Kidney (tissue), 13 donors: ENCODE measurements at regions not wholly inside any gene's neighbourhood (a gene's known extent, or its start where the extent isn't known, plus 50 kb on each side); places are given as distances from the start of the nearest gene placed in this dataset.

Experiments
- DNase-seq, 5 donors: peaks; one replicate each; pipeline ENCODE4 v3.0.0-alpha.2; 2013 to 2020
- FAIRE-seq: peaks from 2 replicates; lab custom pipeline; 2012; peaks lifted over from hg19 to GRCh38; lab: Jason Lieb, UNC
- H3K27ac ChIP-seq, 2 donors: one replicate each; pipeline ENCODE4 v1.7.0; 2013; ENCODE audit warnings: low read depth in 2 of 2, low read length in 2 of 2, inconsistent platforms in 1 of 2
- H3K27me3 ChIP-seq: one replicate; pipeline ENCODE4 v1.7.1; 2013; ENCODE audit warnings: low read length, inconsistent platforms; ENCODE audit not compliant: control insufficient read depth, insufficient read depth
- H3K36me3 ChIP-seq, 3 donors: one replicate each; pipeline versions ENCODE4 v1.7.0 to v1.7.1; 2013; ENCODE audit warnings: low read length in 3 of 3, control low read depth in 1 of 3, inconsistent platforms in 1 of 3; ENCODE audit not compliant: insufficient read depth in 3 of 3, control insufficient read depth in 2 of 3
- H3K4me1 ChIP-seq, 3 donors: one replicate each; pipeline versions ENCODE4 v1.7.0 to v1.7.1; 2013; ENCODE audit warnings: low read length in 3 of 3, inconsistent platforms in 1 of 3, low read depth in 1 of 3; ENCODE audit not compliant: control insufficient read depth in 2 of 3, insufficient read depth in 2 of 3
- H3K4me3 ChIP-seq, 3 donors: one replicate each; pipeline versions ENCODE4 v1.7.0 to v1.8.1; 2013; ENCODE audit warnings: low read length in 3 of 3, control low read depth in 1 of 3, inconsistent platforms in 1 of 3
- H3K9ac ChIP-seq, 3 donors: one replicate each; pipeline versions ENCODE4 v1.7.0 to v1.7.1; 2013; ENCODE audit warnings: low read length in 3 of 3, control low read depth in 1 of 3, inconsistent platforms in 1 of 3
- H3K9me3 ChIP-seq, 3 donors: one replicate each; pipeline versions ENCODE4 v1.7.0 to v1.7.1; 2013; ENCODE audit warnings: low read length in 3 of 3, control low read depth in 1 of 3, inconsistent platforms in 1 of 3; ENCODE audit not compliant: control insufficient read depth in 2 of 3, insufficient read depth in 1 of 3
- CTCF ChIP-seq: IDR thresholded peaks from 3 replicates; pipeline ENCODE4 v1.5.1; 2012; ENCODE audit warnings: mild to moderate bottlenecking, moderate library complexity, borderline replicate concordance; ENCODE audit not compliant: insufficient read depth; ENCODE audit errors: extremely low read depth
- intact Hi-C: fragments of 100-400 bp; cut with DNase I; formaldehyde crosslinking; loops from one replicate; pipeline ENCODE4 v1.11.1; 2022
- donor health status: control.
- donor health status: control.
- donor health status: control.
- donor health status: control.
- donor health status: control.
- donor health status: DM: yes; HTN: yes; CAD: no.
- donor health status: Normal renal cell carcinoma (clear cell type).

GRCh38 chrX:121456315-121456714 lies 408.9 kb downstream of the GLUD2 start:
- H3K4me1 ChIP-seq, result no peaks in the 10 kb centered on the region
- intact Hi-C loops, result no loop called here
- H3K4me3 ChIP-seq, result no peak overlapping the region
- no peak overlapping the region for H3K27ac ChIP-seq
- no peaks in the 10 kb centered on the region for H3K27me3 ChIP-seq
- H3K36me3 ChIP-seq, result no peaks in the 10 kb centered on the region
- no peak for FAIRE-seq
- H3K9me3 ChIP-seq, result no peaks in the 10 kb centered on the region
- H3K9ac ChIP-seq, result no peak overlapping the region
- no peak for TF ChIP-seq CTCF
- DNase-seq, result no peak

DNA sequence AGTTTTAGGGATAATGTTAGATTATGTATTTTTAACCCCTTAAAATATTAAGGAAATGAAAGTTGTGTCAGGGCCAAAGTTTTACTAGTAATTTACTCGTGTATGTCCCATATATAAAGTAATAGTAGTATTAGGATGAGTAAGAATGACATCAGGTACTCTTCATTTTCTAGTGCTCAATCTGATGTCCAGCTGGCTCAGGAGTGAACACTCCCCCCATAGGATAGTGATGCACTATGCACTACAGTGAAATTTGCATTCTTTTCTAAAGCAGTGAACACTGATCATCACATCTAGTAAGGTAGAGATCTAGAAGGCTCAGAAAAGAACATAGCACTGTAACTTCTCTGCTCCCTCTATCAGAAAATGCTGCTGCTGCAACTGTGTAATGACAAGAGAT lies 409.7 kb downstream of the GLUD2 start:
- Histone ChIP-seq H3K4me1 (no peaks in the 10 kb centered on the region), H3K4me3 (no peak overlapping the region), H3K27me3 (no peaks in the 10 kb centered on the region), H3K9me3 (no peaks in the 10 kb centered on the region), H3K27ac (no peak overlapping the region), H3K36me3 (no peaks in the 10 kb centered on the region), H3K9ac (no peak overlapping the region)
- no peak for DNase-seq
- no peak for FAIRE-seq
- no peak for TF ChIP-seq CTCF
- intact Hi-C loops, result no loop called here

DNA sequence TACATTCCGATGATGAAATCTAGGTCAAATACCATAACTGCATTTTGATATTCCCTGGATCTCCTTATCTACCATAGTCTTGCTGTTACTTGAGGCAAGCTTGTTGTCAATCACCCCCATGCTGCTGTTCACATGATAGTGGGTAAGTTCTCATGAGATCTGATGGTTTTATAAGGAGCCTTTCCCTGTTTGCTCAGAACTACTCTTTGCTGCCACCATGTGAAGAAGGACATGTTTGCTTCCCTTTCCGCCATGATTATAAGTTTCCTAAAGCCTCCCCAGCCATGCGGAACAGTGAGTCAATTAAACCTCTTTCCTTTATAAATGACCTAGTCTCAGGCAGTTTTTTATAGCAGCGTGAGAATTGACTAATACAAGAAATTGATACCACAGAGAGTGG lies 432.0 kb downstream of the GLUD2 start:
- Histone ChIP-seq H3K4me3 (no peak overlapping the region), H3K27ac (no peak overlapping the region), H3K4me1 (no peaks in the 10 kb centered on the region), H3K36me3 (no peaks in the 10 kb centered on the region), H3K9me3 (no peaks in the 10 kb centered on the region), H3K27me3 (no peaks in the 10 kb centered on the region), H3K9ac (no peak overlapping the region)
- peak in 2 of 5 donors; percentile 0 to 4 for DNase-seq
- no peak for TF ChIP-seq CTCF
- FAIRE-seq, result no peak
- intact Hi-C loops, result no loop called here

GRCh38 chrX:121496966-121497365 lies 449.6 kb downstream of the GLUD2 start:
- FAIRE-seq (no peak), DNase-seq (no peak)
- Histone ChIP-seq H3K4me1 (no peaks in the 10 kb centered on the region), H3K4me3 (no peak overlapping the region), H3K27me3 (no peaks in the 10 kb centered on the region), H3K9ac (no peak overlapping the region), H3K9me3 (no peaks in the 10 kb centered on the region), H3K27ac (no peak overlapping the region), H3K36me3 (no peaks in the 10 kb centered on the region)
- intact Hi-C loops, result no loop called here
- TF ChIP-seq CTCF, result no peak
